ENCODE measurements at regions not wholly inside any gene's neighbourhood (a gene's known extent, or its start where the extent isn't known, plus 50 kb on each side); places are given as distances from the start of the nearest gene placed in this dataset.

DNA sequence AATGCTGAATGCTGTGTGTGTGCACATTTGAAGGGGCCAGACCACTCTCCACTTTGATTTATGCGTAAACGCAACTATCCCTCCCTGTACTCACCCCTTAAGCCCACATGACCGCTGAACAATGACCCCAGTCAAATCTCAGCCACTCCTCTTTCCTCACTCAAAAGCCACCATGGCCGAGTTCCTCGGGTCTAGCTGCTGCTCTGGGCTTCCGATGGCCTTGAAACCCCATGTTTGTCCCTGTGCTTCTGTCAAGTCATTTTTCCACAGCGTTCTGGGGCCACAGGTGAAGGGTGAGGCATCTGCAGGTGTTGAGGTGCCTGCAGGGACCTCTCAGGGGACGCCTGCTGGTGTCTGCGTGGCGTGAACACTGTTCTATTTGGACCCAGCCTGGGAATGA is 74.3 kb upstream of the TMEM18 start:
- H3K27me3 ChIP-seq: no peaks in the 10 kb centered on the region
- H3K4me1 ChIP-seq: no peaks in the 10 kb centered on the region
- no peak for DNase-seq
- no peaks in the 10 kb centered on the region for H3K36me3 ChIP-seq
- H3K9ac ChIP-seq (ENCODE audit: low read depth in 2 of 2, low read length in 2 of 2): no peak overlapping the region
- intact Hi-C loops (cut with DNase I): no loop called here
- no peak overlapping the region for H3K4me3 ChIP-seq
- H3K9me3 ChIP-seq: no peaks in the 10 kb centered on the region
- TF ChIP-seq, protein P1, sequence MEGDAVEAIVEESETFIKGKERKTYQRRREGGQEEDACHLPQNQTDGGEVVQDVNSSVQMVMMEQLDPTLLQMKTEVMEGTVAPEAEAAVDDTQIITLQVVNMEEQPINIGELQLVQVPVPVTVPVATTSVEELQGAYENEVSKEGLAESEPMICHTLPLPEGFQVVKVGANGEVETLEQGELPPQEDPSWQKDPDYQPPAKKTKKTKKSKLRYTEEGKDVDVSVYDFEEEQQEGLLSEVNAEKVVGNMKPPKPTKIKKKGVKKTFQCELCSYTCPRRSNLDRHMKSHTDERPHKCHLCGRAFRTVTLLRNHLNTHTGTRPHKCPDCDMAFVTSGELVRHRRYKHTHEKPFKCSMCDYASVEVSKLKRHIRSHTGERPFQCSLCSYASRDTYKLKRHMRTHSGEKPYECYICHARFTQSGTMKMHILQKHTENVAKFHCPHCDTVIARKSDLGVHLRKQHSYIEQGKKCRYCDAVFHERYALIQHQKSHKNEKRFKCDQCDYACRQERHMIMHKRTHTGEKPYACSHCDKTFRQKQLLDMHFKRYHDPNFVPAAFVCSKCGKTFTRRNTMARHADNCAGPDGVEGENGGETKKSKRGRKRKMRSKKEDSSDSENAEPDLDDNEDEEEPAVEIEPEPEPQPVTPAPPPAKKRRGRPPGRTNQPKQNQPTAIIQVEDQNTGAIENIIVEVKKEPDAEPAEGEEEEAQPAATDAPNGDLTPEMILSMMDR (IDR thresholded peaks at IDR 0.05): no peak
- H3K27ac ChIP-seq: no peak overlapping the region

DNA sequence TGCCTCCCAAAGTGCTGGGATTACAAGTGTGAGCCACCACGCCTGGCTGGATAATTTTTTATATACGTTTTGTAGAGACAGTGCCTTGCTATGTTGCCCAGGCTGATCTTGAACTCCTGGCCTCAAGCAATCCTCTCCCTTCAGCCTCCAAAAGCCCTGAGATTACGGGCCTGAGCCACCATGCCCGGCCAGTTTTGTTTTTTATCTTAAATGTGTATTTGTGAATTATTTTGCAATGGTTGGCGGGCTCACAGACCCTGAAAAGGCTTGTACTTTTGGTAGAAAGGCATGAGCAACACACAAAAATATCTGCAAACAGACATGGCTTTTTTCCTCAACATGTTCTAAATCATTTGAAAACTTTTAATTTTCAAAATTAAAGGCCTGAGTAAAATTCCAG is 73.4 kb upstream of the TMEM18 start:
- TF ChIP-seq, protein P1 (IDR thresholded peaks at IDR 0.05): no peak
- Histone ChIP-seq H3K27me3 (no peaks in the 10 kb centered on the region), H3K27ac (no peak overlapping the region), H3K9me3 (no peaks in the 10 kb centered on the region), H3K4me1 (no peaks in the 10 kb centered on the region), H3K4me3 (no peak overlapping the region), H3K9ac (ENCODE audit: low read depth in 2 of 2, low read length in 2 of 2) (no peak overlapping the region), H3K36me3 (no peaks in the 10 kb centered on the region)
- no peak for DNase-seq
- intact Hi-C loops (cut with DNase I): no loop called here

DNA sequence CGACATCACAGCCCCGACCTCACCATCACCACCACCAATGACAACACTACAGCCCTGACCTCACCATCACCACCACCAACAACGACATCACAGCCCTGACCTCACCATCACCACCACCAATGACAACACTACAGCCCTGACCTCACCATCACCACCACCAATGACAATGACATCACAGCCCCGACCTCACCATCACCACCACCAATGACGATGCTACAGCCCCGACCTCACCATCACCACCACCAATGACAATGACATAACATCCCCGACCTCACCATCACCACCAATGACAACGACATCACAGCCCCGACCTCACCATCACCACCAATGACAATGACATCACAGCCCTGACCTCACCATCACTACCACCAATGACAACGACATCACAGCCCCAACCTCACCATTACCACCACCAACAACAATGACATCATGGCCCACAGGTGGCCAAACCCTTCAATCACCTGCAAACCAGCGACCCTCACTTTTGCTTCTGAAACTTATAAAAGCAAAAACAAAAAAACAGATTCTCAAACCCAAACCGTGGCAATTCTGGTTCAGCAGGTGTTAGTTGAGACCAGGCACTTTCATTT is 70.7 kb upstream of the TMEM18 start:
- Histone ChIP-seq H3K27me3 (no peaks in the 10 kb centered on the region), H3K4me1 (no peaks in the 10 kb centered on the region), H3K36me3 (no peaks in the 10 kb centered on the region), H3K9me3 (no peaks in the 10 kb centered on the region), H3K4me3 (no peak overlapping the region), H3K9ac (ENCODE audit: low read depth in 2 of 2, low read length in 2 of 2) (no peak overlapping the region), H3K27ac (no peak overlapping the region)
- TF ChIP-seq, protein P1 (IDR thresholded peaks at IDR 0.05): no peak
- intact Hi-C loops (cut with DNase I): no loop called here
- no peak for DNase-seq

DNA sequence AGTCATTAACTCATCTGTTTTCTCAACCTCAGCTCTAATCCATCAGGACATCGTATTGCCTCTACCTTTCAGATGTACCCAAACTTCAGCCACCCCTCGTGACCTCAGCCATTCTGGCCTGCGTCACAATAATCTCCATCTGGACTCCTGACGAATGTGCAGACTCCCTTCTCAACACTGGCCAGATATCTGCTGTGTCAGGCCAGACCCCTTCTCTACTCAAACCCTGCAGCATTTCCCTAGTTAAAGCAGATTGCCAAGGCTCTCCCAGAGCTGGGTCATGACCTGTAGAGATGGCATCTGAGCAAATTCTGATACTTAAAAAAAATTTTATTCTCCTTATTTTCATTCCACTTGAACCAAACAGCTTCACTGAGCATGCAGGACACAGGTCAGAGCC is 69.5 kb upstream of the TMEM18 start:
- Histone ChIP-seq H3K4me3 (no peak overlapping the region), H3K9ac (ENCODE audit: low read depth in 2 of 2, low read length in 2 of 2) (no peak overlapping the region), H3K36me3 (no peaks in the 10 kb centered on the region), H3K27me3 (no peaks in the 10 kb centered on the region), H3K4me1 (no peaks in the 10 kb centered on the region), H3K9me3 (no peaks in the 10 kb centered on the region), H3K27ac (no peak overlapping the region)
- TF ChIP-seq, protein P1 (IDR thresholded peaks at IDR 0.05): no peak
- no peak for DNase-seq
- intact Hi-C loops (cut with DNase I): no loop called here

DNA sequence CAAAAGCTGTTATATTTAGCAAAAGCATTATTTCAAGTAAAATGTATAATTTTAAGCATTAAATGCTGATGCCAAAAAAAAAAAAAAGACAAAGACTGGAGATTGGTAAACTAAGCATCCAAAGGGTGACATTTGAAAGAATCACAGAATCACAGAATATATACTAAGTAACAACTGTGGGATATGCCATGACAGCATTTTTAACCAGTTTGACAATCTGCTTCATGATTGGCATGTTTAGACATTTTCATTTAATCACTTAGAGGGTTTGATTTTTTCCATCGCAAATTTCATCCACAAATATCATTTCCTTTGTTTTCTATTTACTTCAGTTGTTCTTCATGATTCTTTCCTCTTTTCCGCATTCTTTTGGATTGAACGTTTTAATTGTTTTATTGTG is 66.9 kb upstream of the TMEM18 start:
- intact Hi-C loops (cut with DNase I): no loop called here
- H3K9ac ChIP-seq (ENCODE audit: low read depth in 2 of 2, low read length in 2 of 2): no peak overlapping the region
- DNase-seq: no peak

More for the DNA sequence above, 66.9 kb upstream of the TMEM18 start:
- Histone ChIP-seq H3K27ac (no peak overlapping the region), H3K4me1 (peaks cover 4% of the 10 kb centered on the region), H3K36me3 (no peaks in the 10 kb centered on the region), H3K9me3 (no peaks in the 10 kb centered on the region), H3K4me3 (no peak overlapping the region), H3K27me3 (no peaks in the 10 kb centered on the region)
- TF ChIP-seq, protein P1 (IDR thresholded peaks at IDR 0.05): no peak
